ENCODE measurements at regions not wholly inside any gene's neighbourhood (a gene's known extent, or its start where the extent isn't known, plus 50 kb on each side); places are given as distances from the start of the nearest gene placed in this dataset.

DNA sequence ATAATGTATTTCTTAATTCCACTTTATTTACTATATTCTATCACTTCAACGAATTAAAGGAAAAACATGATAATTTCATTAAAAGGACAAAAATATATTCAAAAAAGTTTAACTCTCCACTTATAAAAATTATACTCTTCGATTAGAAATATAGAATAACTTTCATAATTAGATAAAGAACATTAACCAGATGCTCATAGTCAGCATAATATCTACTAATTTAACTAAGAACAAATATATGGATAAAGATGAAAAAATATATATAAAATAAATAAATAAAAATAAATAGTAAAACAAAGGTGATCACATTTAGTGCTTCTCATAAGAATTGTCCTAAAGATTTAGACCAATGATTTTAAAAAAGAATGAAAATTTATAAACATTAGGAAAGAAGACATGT is 1065.2 kb upstream of the CNTN5 start:
- TF ChIP-seq POLR2AphosphoS5 (IDR thresholded peaks at IDR 0.05) (no peak), CTCF (IDR thresholded peaks at IDR 0.05) (no peak)

Data from breast epithelium (tissue), 3 donors.